HG03159 (cell line): ENCODE measurements at regions not wholly inside any gene's neighbourhood (a gene's known extent, or its start where the extent isn't known, plus 50 kb on each side); places are given as distances from the start of the nearest gene placed in this dataset.

Experiments
- ATAC-seq: cut with Tn5 transposase; IDR thresholded peaks from one replicate; pipeline ENCODE4 v1.9.1; 2021; ENCODE audit warnings: mild to moderate bottlenecking, moderate library complexity; ENCODE audit not compliant: unreplicated experiment

DNA sequence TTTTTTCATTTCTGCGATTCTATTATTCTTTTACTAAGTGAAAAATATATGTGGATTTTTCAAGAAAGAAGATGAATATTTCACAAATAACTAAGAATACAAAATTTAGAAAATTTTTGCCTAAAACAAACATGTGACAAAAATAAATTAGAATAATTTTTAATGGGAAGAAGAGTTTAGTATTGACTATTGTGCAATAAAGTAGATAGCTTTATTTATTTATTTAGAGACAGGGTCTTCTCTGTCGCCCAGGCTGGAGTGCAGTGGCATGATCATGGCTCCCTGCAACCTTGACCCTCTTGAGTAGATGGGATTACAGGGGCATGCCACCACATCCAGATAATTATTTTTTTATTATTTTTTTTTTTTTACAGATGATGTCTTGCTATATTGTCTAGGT, 95.3 kb upstream of the PAQR3 start:
- no peak for ATAC-seq

- no peak for ATAC-seq
Observed at GRCh38 chr4:79030973-79031372, 91.7 kb upstream of the PAQR3 start.

- ATAC-seq, result no peak
Observed at GRCh38 chr4:79027656-79028055, 88.4 kb upstream of the PAQR3 start.

- no peak for ATAC-seq
Observed at GRCh38 chr4:79025170-79025569, 85.9 kb upstream of the PAQR3 start.

DNA sequence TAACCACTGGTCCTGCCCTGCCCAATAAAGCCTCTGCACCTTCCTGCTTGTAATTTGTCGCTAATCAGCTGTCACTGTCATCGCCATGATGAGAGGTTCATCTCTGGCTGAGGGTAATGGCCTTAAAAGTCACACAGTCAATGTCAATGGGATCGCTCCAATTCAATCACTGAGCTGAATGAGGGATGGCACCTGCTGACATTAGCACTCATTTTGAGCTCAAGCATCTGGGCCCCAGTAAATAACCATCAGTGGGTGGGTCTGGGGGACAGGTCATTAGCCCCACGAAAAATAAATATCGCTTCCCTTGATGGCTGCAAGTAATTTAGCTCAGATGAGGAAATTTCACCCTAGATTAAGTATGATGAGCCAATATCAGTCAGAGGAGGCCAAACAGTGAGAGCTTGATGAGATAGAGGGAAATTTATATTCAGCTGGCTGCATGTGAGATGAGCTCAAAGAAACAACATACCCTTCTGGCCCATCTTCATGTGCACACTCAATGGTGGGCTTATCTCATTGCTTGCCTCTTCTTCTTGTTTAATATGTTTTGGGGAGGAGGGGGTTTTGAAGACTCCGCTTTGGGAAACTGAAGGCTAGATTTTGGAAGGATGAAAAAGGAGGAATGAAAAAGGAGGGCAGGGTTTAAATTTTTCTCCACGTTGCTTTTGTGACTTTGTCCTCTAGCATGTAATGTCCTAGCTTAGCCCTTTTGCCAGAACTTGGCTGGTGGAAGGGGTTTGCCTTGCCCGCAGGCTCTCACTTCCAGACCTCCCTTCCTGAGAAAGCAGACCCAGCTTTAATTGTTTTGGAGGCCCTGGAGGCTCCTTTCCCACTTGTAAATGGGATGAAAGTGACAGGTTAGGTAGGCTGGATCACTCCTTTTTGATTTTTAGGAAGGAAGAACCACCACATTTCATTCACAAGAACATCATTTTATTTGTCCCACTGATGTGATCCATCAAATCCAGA, 84.8 kb upstream of the PAQR3 start:
- no peak for ATAC-seq

- no peak for ATAC-seq
Observed at GRCh38 chr4:79022529-79022928, 83.3 kb upstream of the PAQR3 start.

DNA sequence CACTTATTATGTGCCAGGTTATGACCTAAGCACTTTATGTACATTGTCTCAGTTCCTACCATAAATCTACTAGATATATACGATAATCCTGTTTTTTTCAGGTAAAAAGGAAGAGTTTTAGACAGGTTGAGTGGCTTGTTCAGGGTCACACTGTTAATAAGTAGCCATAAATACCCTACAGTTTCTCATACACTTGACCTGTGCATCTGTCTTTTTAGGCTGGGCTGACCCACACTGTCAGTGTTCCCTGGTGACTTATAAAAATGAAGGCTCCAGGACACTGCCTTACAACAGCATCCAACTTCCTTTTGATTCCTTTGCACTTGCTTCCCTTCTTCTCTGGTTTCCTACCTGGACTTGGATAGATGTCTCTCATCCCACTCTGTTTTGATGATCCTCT, 78.2 kb upstream of the PAQR3 start:
- ATAC-seq, result no peak

DNA sequence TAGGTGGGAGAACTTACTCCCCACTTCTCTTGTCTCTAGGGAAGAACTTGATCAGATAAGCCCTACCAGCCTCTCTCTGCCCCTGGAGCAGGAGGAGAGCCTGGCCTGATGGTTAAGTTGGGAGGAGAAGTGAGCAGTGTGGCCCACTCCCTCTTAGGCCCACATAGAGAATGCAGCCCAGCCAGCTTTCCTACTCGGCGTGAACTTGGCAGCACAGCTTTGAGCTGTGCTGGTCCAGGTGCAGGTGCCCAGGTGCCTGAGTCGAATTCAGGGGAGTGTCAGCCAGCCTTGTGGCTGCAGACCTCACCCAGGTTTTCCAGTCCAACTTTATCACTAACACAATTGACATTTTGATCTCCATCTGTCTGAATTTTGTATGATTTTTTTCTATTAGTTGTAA, 77.6 kb upstream of the PAQR3 start:
- no peak for ATAC-seq

DNA sequence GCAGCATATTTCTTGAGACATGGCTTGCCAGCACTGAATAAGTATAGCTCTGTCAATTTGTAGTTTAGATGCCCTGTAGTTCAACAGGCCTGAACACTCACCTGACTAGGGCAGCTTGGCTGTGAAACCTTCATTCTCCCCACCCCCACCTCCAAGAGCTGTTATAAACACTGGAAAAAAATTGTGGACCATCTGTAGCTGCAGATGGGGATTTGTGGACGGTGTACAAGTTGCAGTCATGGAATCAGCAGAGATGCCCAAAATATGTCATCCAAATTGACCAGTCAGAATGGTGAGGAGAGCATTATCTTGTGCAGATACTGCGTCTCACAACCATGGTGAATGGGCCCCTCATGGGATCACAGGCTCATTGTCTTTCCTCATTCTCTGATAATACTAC, 76.2 kb upstream of the PAQR3 start:
- no peak for ATAC-seq

DNA sequence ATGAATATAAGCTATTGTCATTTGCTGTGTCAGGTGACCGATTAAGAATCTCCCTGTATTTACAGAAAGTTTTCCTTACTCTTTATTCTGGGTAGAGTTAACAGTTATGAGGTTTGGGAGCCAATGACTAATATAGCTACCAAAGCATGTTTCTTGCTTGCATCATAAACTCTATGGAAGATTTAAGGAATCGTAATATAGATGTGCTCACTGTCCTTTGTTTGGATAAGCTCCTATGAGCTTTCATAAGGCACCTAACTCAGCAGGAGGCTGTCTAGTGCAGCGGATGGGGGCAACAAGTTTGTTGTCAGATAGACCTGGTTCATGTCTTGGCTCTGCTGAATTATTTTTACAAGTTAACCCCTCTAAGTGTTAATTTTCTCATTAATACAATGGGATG, 75.0 kb upstream of the PAQR3 start:
- ATAC-seq, result no peak

- ATAC-seq, result no peak
Observed at GRCh38 chr4:79013756-79014155, 74.5 kb upstream of the PAQR3 start.

DNA sequence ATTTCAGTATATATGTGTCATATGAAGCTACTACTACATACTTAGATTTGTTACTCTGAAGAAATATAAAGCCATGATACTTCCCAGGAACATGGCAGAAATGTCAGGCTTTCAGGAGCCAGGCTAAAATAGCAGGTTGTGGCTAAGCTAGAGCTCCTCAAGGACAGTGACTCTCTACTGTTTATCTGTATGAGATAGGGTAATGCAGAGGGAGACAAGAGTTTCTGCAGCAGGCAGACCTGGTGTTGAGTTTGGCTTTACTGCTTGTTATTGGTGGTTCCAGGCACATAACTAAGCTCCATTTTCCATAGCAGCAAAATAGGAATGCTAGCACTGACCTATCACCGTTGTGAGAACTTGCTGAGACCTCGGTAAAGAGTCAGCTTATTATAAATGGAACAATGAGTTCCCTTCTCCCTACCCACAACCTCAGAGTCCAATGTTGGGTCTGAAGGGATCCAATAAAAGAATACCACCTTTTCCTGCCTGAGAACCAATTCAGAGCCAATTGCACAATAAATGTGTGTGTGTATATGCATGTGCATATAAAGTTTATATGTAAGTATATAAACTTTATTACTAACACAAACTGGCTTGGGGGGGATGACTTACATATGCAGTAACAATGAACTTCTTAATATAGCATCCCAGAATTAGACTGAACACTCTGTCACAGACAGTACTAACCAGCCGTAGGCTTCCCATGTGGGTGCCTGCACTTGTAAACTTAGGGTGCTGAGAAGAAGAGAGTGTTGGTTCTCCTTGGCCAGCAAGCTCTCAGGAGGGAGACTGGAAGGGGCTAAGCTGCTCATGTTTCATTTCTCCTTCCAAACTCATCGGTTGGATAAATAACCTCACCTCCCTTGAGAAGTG, 51.9 kb upstream of the PAQR3 start:
- no peak for ATAC-seq

- no peak for ATAC-seq
Observed at GRCh38 chr4:78989697-78990270, 50.5 kb upstream of the PAQR3 start.
